GM13976 (cell line): ENCODE measurements at regions not wholly inside any gene's neighbourhood (a gene's known extent, or its start where the extent isn't known, plus 50 kb on each side); places are given as distances from the start of the nearest gene placed in this dataset.

Source experiments
- DNase-seq: peaks from one replicate; pipeline ENCODE4 v3.0.0; 2012; ENCODE audit warnings: low spot score
- in situ Hi-C: fragments of 300-500 bp; cut with MboI; formaldehyde crosslinking; loops from one replicate; pipeline ENCODE4 v1.12.0; 2022; ENCODE audit warnings: low sequenced_read_pairs, mixed read lengths, inconsistent platforms; ENCODE audit not compliant: unreplicated experiment
- TF ChIP-seq, protein P1 (sequence below): IDR thresholded peaks from 2 replicates; pipeline ENCODE4 v1.5.1; 2012; ENCODE audit warnings: borderline replicate concordance, mild to moderate bottlenecking; ENCODE audit not compliant: insufficient read depth; ENCODE audit errors: extremely low read depth, missing control alignments, control extremely low read depth

DNA sequence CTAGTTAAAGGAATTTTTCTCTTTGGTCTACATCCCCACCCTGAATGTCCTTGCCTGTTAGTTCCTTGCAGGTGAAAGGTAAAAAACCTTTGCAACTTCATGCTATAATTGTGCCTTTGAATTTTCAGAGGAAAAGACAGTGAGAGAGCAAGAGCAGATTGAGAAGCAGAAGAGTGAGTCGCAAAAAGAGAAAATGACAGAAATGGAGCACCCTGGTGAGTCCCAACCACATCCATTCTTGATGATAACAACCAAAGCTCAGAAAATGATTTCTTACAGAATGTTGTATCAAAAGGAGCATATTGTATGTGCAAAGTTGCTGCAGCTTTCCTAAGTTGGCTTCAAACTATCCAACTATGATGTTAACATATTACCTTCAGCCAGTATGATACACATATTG lies 165.2 kb upstream of the CENPW start:
- no peak for DNase-seq
- in situ Hi-C loops = no loop called here
- TF ChIP-seq, protein P1, sequence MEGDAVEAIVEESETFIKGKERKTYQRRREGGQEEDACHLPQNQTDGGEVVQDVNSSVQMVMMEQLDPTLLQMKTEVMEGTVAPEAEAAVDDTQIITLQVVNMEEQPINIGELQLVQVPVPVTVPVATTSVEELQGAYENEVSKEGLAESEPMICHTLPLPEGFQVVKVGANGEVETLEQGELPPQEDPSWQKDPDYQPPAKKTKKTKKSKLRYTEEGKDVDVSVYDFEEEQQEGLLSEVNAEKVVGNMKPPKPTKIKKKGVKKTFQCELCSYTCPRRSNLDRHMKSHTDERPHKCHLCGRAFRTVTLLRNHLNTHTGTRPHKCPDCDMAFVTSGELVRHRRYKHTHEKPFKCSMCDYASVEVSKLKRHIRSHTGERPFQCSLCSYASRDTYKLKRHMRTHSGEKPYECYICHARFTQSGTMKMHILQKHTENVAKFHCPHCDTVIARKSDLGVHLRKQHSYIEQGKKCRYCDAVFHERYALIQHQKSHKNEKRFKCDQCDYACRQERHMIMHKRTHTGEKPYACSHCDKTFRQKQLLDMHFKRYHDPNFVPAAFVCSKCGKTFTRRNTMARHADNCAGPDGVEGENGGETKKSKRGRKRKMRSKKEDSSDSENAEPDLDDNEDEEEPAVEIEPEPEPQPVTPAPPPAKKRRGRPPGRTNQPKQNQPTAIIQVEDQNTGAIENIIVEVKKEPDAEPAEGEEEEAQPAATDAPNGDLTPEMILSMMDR = no peak

DNA sequence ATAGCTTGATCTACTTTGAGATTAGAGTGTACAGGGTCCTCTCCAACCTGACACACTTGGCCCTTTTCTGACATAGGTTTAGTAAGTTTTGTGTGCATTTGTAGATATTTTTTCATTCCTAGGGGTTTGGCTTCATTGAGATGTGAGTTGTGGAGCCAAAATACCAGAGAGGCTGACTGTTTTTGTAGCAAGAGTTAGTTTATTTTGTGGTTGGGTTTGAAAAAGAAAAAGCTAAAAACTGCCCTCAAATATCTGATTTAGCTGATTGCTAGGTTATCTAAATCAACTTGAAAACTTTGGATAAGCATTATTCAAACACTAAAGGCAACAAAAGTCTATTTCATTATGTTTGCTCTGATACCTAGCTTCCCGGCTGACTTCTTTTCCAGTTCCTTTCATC lies 164.7 kb upstream of the CENPW start:
- in situ Hi-C loops = no loop called here
- DNase-seq = no peak
- TF ChIP-seq, protein P1 = no peak

DNA sequence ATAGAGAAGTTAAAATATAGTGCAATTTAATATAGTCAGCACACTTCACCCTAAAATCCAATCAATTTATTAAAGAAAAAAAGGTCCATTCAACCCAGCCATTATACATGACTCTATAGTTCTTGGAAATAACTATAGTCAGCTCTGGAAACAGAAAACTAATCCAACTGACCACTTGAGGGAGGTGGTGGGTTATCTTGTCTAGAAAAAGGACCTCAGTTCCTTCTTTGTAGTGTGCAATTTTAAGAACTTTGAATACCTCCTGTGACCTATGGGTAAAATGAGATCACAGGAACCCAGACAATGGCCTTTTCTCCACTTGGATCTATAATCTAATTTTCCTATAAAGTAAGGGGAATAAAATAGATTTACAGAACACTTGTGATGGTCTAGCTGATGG lies 163.6 kb upstream of the CENPW start:
- no peak for DNase-seq
- TF ChIP-seq, protein P1 = peak; percentile 38
- in situ Hi-C loops = no loop called here

DNA sequence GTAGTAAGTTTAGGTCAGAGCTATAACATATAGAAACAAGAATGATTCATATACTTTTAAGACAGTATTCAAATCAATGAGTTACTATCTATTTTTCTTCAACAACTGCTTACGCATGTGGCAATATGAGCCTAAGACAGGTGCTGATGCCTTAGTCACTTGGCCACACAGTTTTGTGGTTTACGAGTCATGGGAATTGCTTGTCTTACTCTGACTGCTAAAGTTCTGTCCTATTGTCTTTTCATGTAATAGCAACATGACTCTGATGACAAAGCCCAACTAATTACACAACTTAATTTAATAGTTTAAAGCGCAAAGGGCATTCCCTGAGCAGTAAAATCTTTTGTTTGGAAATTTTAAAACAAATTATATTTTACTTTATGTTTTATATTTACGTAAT lies 159.3 kb upstream of the CENPW start:
- in situ Hi-C loops = no loop called here
- TF ChIP-seq, protein P1 = no peak
- no peak for DNase-seq

DNA sequence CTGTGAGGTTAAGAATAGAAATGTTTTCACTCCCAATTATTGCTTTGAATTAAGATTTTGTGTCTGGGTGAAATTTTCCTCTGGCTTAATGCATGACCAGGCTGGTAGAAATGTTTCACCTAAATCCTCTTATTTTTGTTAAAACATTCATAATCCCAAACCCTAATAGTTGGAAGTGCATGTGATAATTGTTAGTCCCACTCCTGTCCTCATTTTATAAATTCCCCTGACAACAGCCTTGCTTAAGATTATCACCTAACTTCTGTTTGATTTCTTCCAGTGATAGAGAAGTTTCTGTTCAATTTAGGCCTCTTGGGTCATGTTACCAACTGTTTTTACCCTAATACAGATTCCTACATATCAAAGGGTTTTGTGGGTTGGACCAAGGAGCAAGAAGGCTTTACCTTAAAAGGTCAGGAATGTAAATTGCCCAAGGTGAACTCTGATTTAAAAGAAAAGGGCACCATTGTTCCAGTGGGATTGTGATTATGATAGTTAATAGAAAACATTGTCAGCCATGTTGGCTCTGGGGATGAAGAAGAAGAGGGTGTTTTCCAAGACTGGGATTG lies 158.7 kb upstream of the CENPW start:
- in situ Hi-C loops = no loop called here
- DNase-seq = no peak
- TF ChIP-seq, protein P1 = no peak

DNA sequence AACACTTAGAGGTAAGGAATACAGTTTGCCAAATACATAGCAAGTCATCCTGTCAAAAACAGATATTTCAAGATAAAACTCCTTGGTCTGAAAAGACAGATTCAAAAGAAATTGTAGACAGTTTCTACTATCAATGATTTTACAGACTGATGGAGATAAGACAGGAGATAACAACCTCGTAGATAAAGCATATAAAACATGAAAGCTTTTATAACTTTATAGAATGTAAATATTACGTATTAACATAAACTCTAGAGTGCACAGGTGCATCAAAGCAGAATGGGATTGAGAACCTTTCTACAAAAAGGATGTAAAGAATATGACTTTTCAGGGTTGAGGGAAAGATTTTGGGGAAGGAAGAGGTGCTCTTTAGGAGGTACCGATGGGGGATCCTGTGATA lies 158.0 kb upstream of the CENPW start:
- TF ChIP-seq, protein P1 = no peak
- in situ Hi-C loops = no loop called here
- no peak for DNase-seq

DNA sequence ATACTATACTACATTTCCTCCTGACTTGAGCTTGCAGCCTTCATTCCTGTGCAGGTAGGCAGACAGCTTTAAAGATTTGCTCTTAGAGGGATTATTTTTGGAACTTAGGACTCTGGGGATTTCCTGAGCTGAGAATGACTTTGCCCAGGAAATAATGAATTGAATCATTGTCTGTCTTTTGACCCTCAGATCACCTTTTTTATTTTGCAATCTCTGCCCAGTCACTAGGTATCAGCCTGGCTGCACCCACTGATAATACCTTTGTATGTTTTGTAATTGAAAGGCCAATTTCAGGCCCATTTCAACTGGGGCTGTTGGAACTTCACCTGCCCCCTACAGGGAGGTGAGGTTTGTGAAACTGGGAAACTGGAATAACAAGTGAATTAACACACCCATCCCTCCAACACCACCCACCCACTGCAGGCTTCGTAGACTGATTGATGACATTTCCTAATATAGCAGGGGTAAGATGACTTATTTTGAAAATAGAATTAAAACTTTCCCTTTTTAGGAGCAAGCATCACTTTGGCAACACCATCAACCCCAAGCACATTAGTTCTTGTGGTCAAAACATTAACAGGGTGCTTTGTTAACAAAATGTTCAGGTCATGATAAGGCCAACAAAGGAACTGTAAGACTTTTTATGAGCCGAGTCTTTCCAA lies 157.1 kb upstream of the CENPW start:
- no peak for DNase-seq
- TF ChIP-seq, protein P1 = no peak
- in situ Hi-C loops = no loop called here
